GM23338 (cell line): ENCODE measurements at regions not wholly inside any gene's neighbourhood (a gene's known extent, or its start where the extent isn't known, plus 50 kb on each side); places are given as distances from the start of the nearest gene placed in this dataset.

Experiments
- ATAC-seq: fragments of 200-7000 bp; cut with Tn5 transposase; 3 replicates; pipeline ENCODE4 v1.9.1; 2020
- DNase-seq: peaks from one replicate; pipeline ENCODE4 v3.0.0-alpha.2; 2015; ENCODE audit warnings: low spot score
- H2AFZ ChIP-seq: fragments of 200-600 bp; sonication (generic); 2 replicates; pipeline ENCODE4 v1.8.0; 2016; ENCODE audit warnings: antibody characterized with exemption, mild to moderate bottlenecking, moderate library complexity
- H3F3A ChIP-seq: fragments of 200-600 bp; sonication (generic); replicated peaks from 2 replicates; pipeline ENCODE4 v1.8.0; 2017; ENCODE audit warnings: antibody characterized with exemption, mixed run types, low read depth
- H3K27ac ChIP-seq: fragments of 200-600 bp; sonication (generic); 2 replicates; pipeline ENCODE4 v1.6.1; 2016; ENCODE audit warnings: low read depth
- H3K27me3 ChIP-seq: fragments of 200-600 bp; sonication (generic); 2 replicates; pipeline ENCODE4 v1.8.0; 2016; ENCODE audit warnings: mild to moderate bottlenecking, mixed run types, moderate library complexity; ENCODE audit not compliant: insufficient read depth
- H3K36me3 ChIP-seq: fragments of 200-600 bp; sonication (generic); 2 replicates; pipeline ENCODE4 v1.8.0; 2016; ENCODE audit warnings: mild to moderate bottlenecking; ENCODE audit not compliant: insufficient read depth
- H3K4me1 ChIP-seq: fragments of 200-600 bp; sonication (generic); 2 replicates; pipeline ENCODE4 v1.8.0; 2016; ENCODE audit warnings: mild to moderate bottlenecking, moderate library complexity; ENCODE audit not compliant: insufficient read depth
- H3K4me2 ChIP-seq: fragments of 200-600 bp; sonication (generic); 2 replicates; pipeline ENCODE4 v1.7.1; 2017; ENCODE audit warnings: mixed run types
- H3K4me3 ChIP-seq: fragments of 200-600 bp; sonication (generic); 2 replicates; pipeline ENCODE4 v1.6.1; 2016; ENCODE audit warnings: mixed run types
- H3K79me2 ChIP-seq: fragments of 200-600 bp; sonication (generic); replicated peaks from 2 replicates; pipeline ENCODE4 v1.8.0; 2017; ENCODE audit warnings: mild to moderate bottlenecking; ENCODE audit not compliant: insufficient read depth
- H3K9me2 ChIP-seq: fragments of 200-600 bp; sonication (generic); 2 replicates; pipeline ENCODE4 v1.8.0; 2017; ENCODE audit not compliant: insufficient read depth
- H4K20me1 ChIP-seq: fragments of 200-600 bp; sonication (generic); replicated peaks from 2 replicates; pipeline ENCODE4 v1.8.0; 2017; ENCODE audit warnings: mild to moderate bottlenecking; ENCODE audit not compliant: insufficient read depth
- H3K27ac Mint-ChIP-seq: 2 replicates; pipeline ENCODE4 v1.8.0; 2020; ENCODE audit warnings: inconsistent platforms, mild to moderate bottlenecking, moderate library complexity, mixed read lengths
- H3K27me3 Mint-ChIP-seq: 3 replicates; pipeline ENCODE4 v1.8.0; 2022; ENCODE audit warnings: low read depth, mild to moderate bottlenecking, moderate library complexity, mixed read lengths, inconsistent platforms; ENCODE audit not compliant: insufficient read depth, poor library complexity
- H3K36me3 Mint-ChIP-seq: 3 replicates; pipeline ENCODE4 v1.8.0; 2021; ENCODE audit warnings: low read depth, mild to moderate bottlenecking, inconsistent platforms, moderate library complexity, mixed read lengths
- H3K4me1 Mint-ChIP-seq: 3 replicates; pipeline ENCODE4 v1.8.0; 2020; ENCODE audit warnings: mild to moderate bottlenecking, inconsistent platforms, mixed read lengths
- H3K4me3 Mint-ChIP-seq: 3 replicates; pipeline ENCODE4 v1.8.0; 2021; ENCODE audit warnings: moderate library complexity, mild to moderate bottlenecking, inconsistent platforms, mixed read lengths
- H3K9me3 Mint-ChIP-seq: 3 replicates; pipeline ENCODE4 v1.8.0; 2020; ENCODE audit warnings: moderate library complexity, mild to moderate bottlenecking, inconsistent platforms, mixed read lengths
- CREB1 ChIP-seq: fragments of 250-450 bp; sonication (Bioruptor Pico); IDR thresholded peaks from 2 replicates; pipeline ENCODE4 v1.5.0; 2020; ENCODE audit warnings: low read depth, mild to moderate bottlenecking, moderate library complexity
- CTCF ChIP-seq, 2 experiments: fragments of 200-600 bp in 1 of 2; sonication (generic) in 1 of 2; conservative IDR thresholded peaks; 2 replicates each; pipeline versions ENCODE4 v1.5.1 to v1.6.1; 2016 to 2017; ENCODE audit warnings: antibody characterized with exemption in 2 of 2, low read depth in 2 of 2, mild to moderate bottlenecking in 2 of 2, moderate library complexity in 1 of 2
- ETS1 ChIP-seq: IDR thresholded peaks from 2 replicates; pipeline ENCODE4 v1.6.1; 2016; ENCODE audit warnings: antibody characterized with exemption
- EZH2 ChIP-seq: fragments of 200-600 bp; sonication (generic); IDR thresholded peaks from one replicate; pipeline ENCODE4 v1.8.0; 2017; ENCODE audit warnings: antibody characterized with exemption, mild to moderate bottlenecking, low read depth; ENCODE audit not compliant: unreplicated experiment
- EZH2phosphoT487 ChIP-seq: fragments of 200-600 bp; sonication (generic); IDR thresholded peaks from one replicate; pipeline ENCODE4 v1.8.1; 2018; ENCODE audit warnings: antibody characterized with exemption; ENCODE audit not compliant: unreplicated experiment
- JUNB ChIP-seq: IDR thresholded peaks from one replicate; pipeline ENCODE4 v1.6.1; 2016; ENCODE audit warnings: antibody characterized with exemption; ENCODE audit not compliant: unreplicated experiment
- NANOG ChIP-seq: IDR thresholded peaks from 2 replicates; pipeline ENCODE4 v1.6.1; 2016; ENCODE audit warnings: antibody characterized with exemption, borderline replicate concordance
- POLR2AphosphoS5 ChIP-seq: IDR thresholded peaks from 2 replicates; pipeline ENCODE4 v1.6.1; 2016; ENCODE audit warnings: antibody characterized with exemption, low read depth
- REST ChIP-seq: IDR thresholded peaks from one replicate; pipeline ENCODE4 v1.6.1; 2018; ENCODE audit warnings: antibody characterized with exemption; ENCODE audit not compliant: unreplicated experiment
- STAT1 ChIP-seq: IDR thresholded peaks from one replicate; pipeline ENCODE4 v1.6.1; 2016; ENCODE audit warnings: antibody characterized with exemption; ENCODE audit not compliant: unreplicated experiment
- ZNF114 ChIP-seq: fragments of 250-450 bp; sonication (Bioruptor Pico); IDR thresholded peaks from 2 replicates; pipeline ENCODE4 v1.5.0; 2020; ENCODE audit warnings: mild to moderate bottlenecking, moderate library complexity
- ZNF331 ChIP-seq: fragments of 250-450 bp; sonication (Bioruptor Pico); IDR thresholded peaks from 2 replicates; pipeline ENCODE4 v1.5.0; 2020; ENCODE audit warnings: low read depth, mild to moderate bottlenecking, moderate library complexity
- ZNF462 ChIP-seq: fragments of 250-450 bp; sonication (Bioruptor Pico); IDR thresholded peaks from 2 replicates; pipeline ENCODE4 v1.5.0; 2020; ENCODE audit warnings: mild to moderate bottlenecking, moderate library complexity

- no peak for TF ChIP-seq ZNF462 (CRISPR knock-in tag)
- TF ChIP-seq STAT1: no peak
- TF ChIP-seq NANOG: no peak
- no peak for TF ChIP-seq ZNF331 (CRISPR knock-in tag)
- TF ChIP-seq ETS1: no peak
Observed at GRCh38 chr4:182091128-182091527, 152.1 kb upstream of the TENM3 start (continued).

- H3K79me2 ChIP-seq: no peaks in the 10 kb centered on the region
- H3F3A ChIP-seq: no peaks in the 10 kb centered on the region
- peaks cover 6% of the 10 kb centered on the region; the same call in 1 of the 2 replicates for H3K4me1 ChIP-seq
- H3K36me3 ChIP-seq: no peaks in the 10 kb centered on the region
- Mint-ChIP-seq H3K27me3 (peaks cover 2% of the 10 kb centered on the region), H3K4me1 (peaks cover 9% of the 10 kb centered on the region), H3K36me3 (no peaks in the 10 kb centered on the region), H3K27ac (no peak overlapping the region), H3K4me3 (no peak overlapping the region), H3K9me3 (no peaks in the 10 kb centered on the region; the same call in 2 of the 3 replicates)
- H3K4me2 ChIP-seq: no peak overlapping the region
- no peaks in the 10 kb centered on the region for H3K27me3 ChIP-seq
- H4K20me1 ChIP-seq: no peaks in the 10 kb centered on the region
- no peak for ATAC-seq
- no peaks in the 10 kb centered on the region for H3K9me2 ChIP-seq
- no peak overlapping the region for H3K4me3 ChIP-seq
- H2AFZ ChIP-seq: peak overlapping the region; percentile 48; the same call in 1 of the 2 replicates
- DNase-seq: no peak
- no peak overlapping the region for H3K27ac ChIP-seq
- TF ChIP-seq REST (no peak), EZH2 (no peak), ZNF114 (CRISPR knock-in tag) (no peak), CTCF (conservative IDR thresholded peaks at IDR 0.05; ENCODE audit: low read depth in 2 of 2) (no peak), EZH2phosphoT487 (no peak), CREB1 (CRISPR knock-in tag) (no peak), STAT1 (no peak), JUNB (no peak), POLR2AphosphoS5 (no peak)
Observed at GRCh38 chr4:182093431-182093831, 149.8 kb upstream of the TENM3 start.
